Skin epidermis (tissue), 12 donors: ENCODE measurements at regions not wholly inside any gene's neighbourhood (a gene's known extent, or its start where the extent isn't known, plus 50 kb on each side); places are given as distances from the start of the nearest gene placed in this dataset.
"Not testable (repeated sequence)": the region's sequence is repeated elsewhere in the genome, so short reads cannot be mapped to it uniquely, and the experiment has no call there.

Source experiments
- H3K27ac ChIP-seq, 21 experiments: fragments of 200-600 bp; sonication (generic) in 11 of 21; one replicate each; pipeline ENCODE4 v1.5.0; 2020; ENCODE audit warnings: mild to moderate bottlenecking in 3 of 21, inconsistent platforms in 2 of 21, moderate library complexity in 2 of 21
- H3K4me3 ChIP-seq, 7 experiments: fragments of 200-600 bp; sonication (generic) in 2 of 7; one replicate each; pipeline ENCODE4 v1.5.0; 2020; ENCODE audit warnings: inconsistent platforms in 2 of 7, mild to moderate bottlenecking in 2 of 7, moderate library complexity in 1 of 7

- no peak overlapping the region for H3K4me3 ChIP-seq
- H3K27ac ChIP-seq: no peak overlapping the region
Observed at GRCh38 chr6:78484198-78485064, 382.9 kb upstream of the IRAK1BP1 start.

GRCh38 chr6:78487401-78487800 is 379.9 kb upstream of the IRAK1BP1 start:
- no peak overlapping the region for H3K27ac ChIP-seq
- H3K4me3 ChIP-seq: no peak overlapping the region

GRCh38 chr6:78489874-78490273 is 377.5 kb upstream of the IRAK1BP1 start:
- H3K4me3 ChIP-seq: no peak overlapping the region
- H3K27ac ChIP-seq: no peak overlapping the region

- Histone ChIP-seq H3K4me3 (no peak overlapping the region), H3K27ac (no peak overlapping the region)
Observed at GRCh38 chr6:78492351-78493017, 374.9 kb upstream of the IRAK1BP1 start.

GRCh38 chr6:78500299-78501089 is 366.9 kb upstream of the IRAK1BP1 start:
- Histone ChIP-seq H3K4me3 (no peak overlapping the region), H3K27ac (no peak overlapping the region)

GRCh38 chr6:78502386-78502887 is 364.9 kb upstream of the IRAK1BP1 start:
- Histone ChIP-seq H3K27ac (no peak overlapping the region), H3K4me3 (no peak overlapping the region)

GRCh38 chr6:78505178-78505577 is 362.2 kb upstream of the IRAK1BP1 start:
- Histone ChIP-seq H3K27ac (no peak overlapping the region), H3K4me3 (no peak overlapping the region)

- Histone ChIP-seq H3K4me3 (no peak overlapping the region), H3K27ac (no peak overlapping the region)
Observed at GRCh38 chr6:78511009-78511408, 356.3 kb upstream of the IRAK1BP1 start.

- H3K27ac ChIP-seq: no peak overlapping the region
- no peak overlapping the region for H3K4me3 ChIP-seq
Observed at GRCh38 chr6:78513856-78514255, 353.5 kb upstream of the IRAK1BP1 start.

GRCh38 chr6:78515271-78515670 is 352.1 kb upstream of the IRAK1BP1 start:
- Histone ChIP-seq H3K27ac (no peak overlapping the region), H3K4me3 (no peak overlapping the region)

- Histone ChIP-seq H3K27ac (no peak overlapping the region), H3K4me3 (no peak overlapping the region)
Observed at GRCh38 chr6:78517399-78517798, 350.0 kb upstream of the IRAK1BP1 start.

GRCh38 chr6:78523622-78524021 is 343.7 kb upstream of the IRAK1BP1 start:
- H3K27ac ChIP-seq: no peak overlapping the region
- no peak overlapping the region for H3K4me3 ChIP-seq

- Histone ChIP-seq H3K27ac (no peak overlapping the region), H3K4me3 (no peak overlapping the region)
Observed at GRCh38 chr6:78525976-78526375, 341.4 kb upstream of the IRAK1BP1 start.

- Histone ChIP-seq H3K4me3 (no peak overlapping the region), H3K27ac (no peak overlapping the region)
Observed at GRCh38 chr6:78526432-78526831, 340.9 kb upstream of the IRAK1BP1 start.

- Histone ChIP-seq H3K4me3 (no peak overlapping the region), H3K27ac (no peak overlapping the region)
Observed at GRCh38 chr6:78528926-78529325, 338.4 kb upstream of the IRAK1BP1 start.

- no peak overlapping the region for H3K4me3 ChIP-seq
- H3K27ac ChIP-seq: no peak overlapping the region
Observed at GRCh38 chr6:78530208-78530607, 337.1 kb upstream of the IRAK1BP1 start.

- Histone ChIP-seq H3K27ac (no peak overlapping the region), H3K4me3 (no peak overlapping the region)
Observed at GRCh38 chr6:78533426-78533825, 333.9 kb upstream of the IRAK1BP1 start.

GRCh38 chr6:78533876-78534275 is 333.5 kb upstream of the IRAK1BP1 start:
- Histone ChIP-seq H3K27ac (no peak overlapping the region), H3K4me3 (no peak overlapping the region)

- Histone ChIP-seq H3K27ac (no peak overlapping the region), H3K4me3 (no peak overlapping the region)
Observed at GRCh38 chr6:78538002-78538401, 329.3 kb upstream of the IRAK1BP1 start.

- H3K4me3 ChIP-seq, H3K27ac ChIP-seq: not testable (repeated sequence)
Observed at GRCh38 chr6:78547636-78548035, 319.7 kb upstream of the IRAK1BP1 start.
